HUES48 (cell line): ENCODE measurements at regions not wholly inside any gene's neighbourhood (a gene's known extent, or its start where the extent isn't known, plus 50 kb on each side); places are given as distances from the start of the nearest gene placed in this dataset.

Experiments used
- H3K27ac ChIP-seq: one replicate; pipeline ENCODE4 v1.7.0; 2013; ENCODE audit warnings: low read depth, low read length, inconsistent platforms
- H3K27me3 ChIP-seq: 2 replicates; pipeline ENCODE4 v1.6.1; 2013; ENCODE audit warnings: mild to moderate bottlenecking, low read length; ENCODE audit not compliant: control insufficient read depth, insufficient read depth
- H3K36me3 ChIP-seq: 2 replicates; pipeline ENCODE4 v1.6.1; 2013; ENCODE audit warnings: low read length; ENCODE audit not compliant: control insufficient read depth, insufficient read depth
- H3K4me1 ChIP-seq: 2 replicates; pipeline ENCODE4 v1.6.1; 2013; ENCODE audit warnings: mild to moderate bottlenecking, low read length; ENCODE audit not compliant: control insufficient read depth, insufficient read depth
- H3K4me3 ChIP-seq: 2 replicates; pipeline ENCODE4 v1.5.1; 2013; ENCODE audit warnings: mild to moderate bottlenecking, low read depth, low read length
- H3K9ac ChIP-seq: 2 replicates; pipeline ENCODE4 v1.6.1; 2013; ENCODE audit warnings: mild to moderate bottlenecking, low read depth, low read length, moderate library complexity
- H3K9me3 ChIP-seq: 2 replicates; pipeline ENCODE4 v1.6.1; 2013; ENCODE audit warnings: low read length; ENCODE audit not compliant: control insufficient read depth, insufficient read depth

- H3K27me3 ChIP-seq: no peaks in the 10 kb centered on the region
- no peak overlapping the region for H3K9ac ChIP-seq
- no peaks in the 10 kb centered on the region for H3K9me3 ChIP-seq
- H3K36me3 ChIP-seq: no peaks in the 10 kb centered on the region
- H3K4me3 ChIP-seq: no peak overlapping the region
- H3K27ac ChIP-seq: no peak overlapping the region
- no peaks in the 10 kb centered on the region; the same call in 1 of the 2 replicates for H3K4me1 ChIP-seq
Observed at GRCh38 chr13:30151388-30151787, 156.0 kb downstream of the KATNAL1 start.

GRCh38 chr13:30149248-30149647 lies 158.1 kb downstream of the KATNAL1 start:
- no peak overlapping the region for H3K9ac ChIP-seq
- no peaks in the 10 kb centered on the region for H3K27me3 ChIP-seq
- no peak overlapping the region for H3K27ac ChIP-seq
- no peaks in the 10 kb centered on the region for H3K36me3 ChIP-seq
- H3K9me3 ChIP-seq: no peaks in the 10 kb centered on the region
- H3K4me1 ChIP-seq: no peaks in the 10 kb centered on the region; the same call in 1 of the 2 replicates
- H3K4me3 ChIP-seq: no peak overlapping the region

GRCh38 chr13:30148786-30149185 lies 158.6 kb downstream of the KATNAL1 start:
- Histone ChIP-seq H3K4me3 (no peak overlapping the region), H3K27ac (no peak overlapping the region), H3K9ac (no peak overlapping the region), H3K9me3 (no peaks in the 10 kb centered on the region), H3K27me3 (no peaks in the 10 kb centered on the region), H3K4me1 (no peaks in the 10 kb centered on the region), H3K36me3 (no peaks in the 10 kb centered on the region)

GRCh38 chr13:30148171-30148754 lies 159.1 kb downstream of the KATNAL1 start:
- H3K27me3 ChIP-seq: no peaks in the 10 kb centered on the region
- no peaks in the 10 kb centered on the region for H3K36me3 ChIP-seq
- no peak overlapping the region for H3K4me3 ChIP-seq
- H3K9ac ChIP-seq: no peak overlapping the region
- H3K27ac ChIP-seq: no peak overlapping the region
- H3K4me1 ChIP-seq: no peaks in the 10 kb centered on the region
- no peaks in the 10 kb centered on the region for H3K9me3 ChIP-seq

GRCh38 chr13:30147421-30147820 lies 159.9 kb downstream of the KATNAL1 start:
- H3K27ac ChIP-seq: no peak overlapping the region
- H3K9me3 ChIP-seq: no peaks in the 10 kb centered on the region
- no peak overlapping the region for H3K4me3 ChIP-seq
- no peaks in the 10 kb centered on the region for H3K4me1 ChIP-seq
- H3K36me3 ChIP-seq: no peaks in the 10 kb centered on the region
- no peaks in the 10 kb centered on the region for H3K27me3 ChIP-seq
- H3K9ac ChIP-seq: no peak overlapping the region

- H3K9ac ChIP-seq: no peak overlapping the region
- no peak overlapping the region for H3K27ac ChIP-seq
- H3K36me3 ChIP-seq: no peaks in the 10 kb centered on the region
- H3K9me3 ChIP-seq: no peaks in the 10 kb centered on the region
- no peaks in the 10 kb centered on the region for H3K27me3 ChIP-seq
- no peaks in the 10 kb centered on the region for H3K4me1 ChIP-seq
- H3K4me3 ChIP-seq: no peak overlapping the region
Observed at GRCh38 chr13:30147015-30147414, 160.3 kb downstream of the KATNAL1 start.

GRCh38 chr13:30145709-30146367 lies 161.5 kb downstream of the KATNAL1 start:
- Histone ChIP-seq H3K4me3 (no peak overlapping the region), H3K27me3 (no peaks in the 10 kb centered on the region), H3K27ac (no peak overlapping the region), H3K4me1 (no peaks in the 10 kb centered on the region), H3K36me3 (no peaks in the 10 kb centered on the region), H3K9ac (no peak overlapping the region), H3K9me3 (no peaks in the 10 kb centered on the region)

- Histone ChIP-seq H3K4me1 (no peaks in the 10 kb centered on the region), H3K27me3 (no peaks in the 10 kb centered on the region), H3K4me3 (no peak overlapping the region), H3K9ac (no peak overlapping the region), H3K36me3 (no peaks in the 10 kb centered on the region), H3K27ac (no peak overlapping the region), H3K9me3 (no peaks in the 10 kb centered on the region)
Observed at GRCh38 chr13:30143666-30144400, 163.5 kb downstream of the KATNAL1 start.

GRCh38 chr13:30142486-30143211 lies 164.7 kb downstream of the KATNAL1 start:
- Histone ChIP-seq H3K9ac (no peak overlapping the region), H3K27me3 (no peaks in the 10 kb centered on the region), H3K36me3 (no peaks in the 10 kb centered on the region), H3K9me3 (no peaks in the 10 kb centered on the region), H3K27ac (no peak overlapping the region), H3K4me3 (no peak overlapping the region), H3K4me1 (no peaks in the 10 kb centered on the region)

GRCh38 chr13:30141775-30142485 lies 165.4 kb downstream of the KATNAL1 start:
- H3K27ac ChIP-seq: no peak overlapping the region

More at GRCh38 chr13:30141775-30142485, 165.4 kb downstream of the KATNAL1 start:
- Histone ChIP-seq H3K4me3 (no peak overlapping the region), H3K27me3 (no peaks in the 10 kb centered on the region), H3K36me3 (no peaks in the 10 kb centered on the region), H3K9me3 (no peaks in the 10 kb centered on the region), H3K9ac (no peak overlapping the region), H3K4me1 (no peaks in the 10 kb centered on the region)
